ENCODE measurements at regions not wholly inside any gene's neighbourhood (a gene's known extent, or its start where the extent isn't known, plus 50 kb on each side); places are given as distances from the start of the nearest gene placed in this dataset.

GRCh38 chr14:38958589-38958988 is 144.4 kb downstream of the SEC23A start:
- Histone ChIP-seq H3K9me3 (replicated peaks in 1 of 2; ENCODE audit: control insufficient read depth in 1 of 2, insufficient read depth in 1 of 2, low read length in 2 of 2) (no peaks in the 10 kb centered on the region), H4K20me1 (ENCODE audit: insufficient read depth, low read length) (no peaks in the 10 kb centered on the region), H3K4me1 (ENCODE audit: control insufficient read depth in 1 of 2, insufficient read depth in 2 of 2, low read length in 2 of 2) (no peaks in the 10 kb centered on the region), H3K9ac (ENCODE audit: insufficient read depth, low read length, poor library complexity, severe bottlenecking) (no peak overlapping the region), H2AFZ (ENCODE audit: insufficient read depth, low read depth, low read length, poor library complexity, severe bottlenecking) (no peak overlapping the region), H3K4me2 (replicated peaks; ENCODE audit: extremely low read depth, low read length, poor library complexity, severe bottlenecking) (no peak overlapping the region), H3K4me3 (replicated peaks in 1 of 3; ENCODE audit: low read depth in 2 of 3, low read length in 3 of 3) (no peak overlapping the region), H3K27me3 (ENCODE audit: control insufficient read depth in 2 of 2, insufficient read depth in 2 of 2, low read length in 2 of 2) (no peaks in the 10 kb centered on the region), H3K27ac (ENCODE audit: low read depth in 1 of 2, low read length in 2 of 2) (no peak overlapping the region), H3K79me2 (ENCODE audit: insufficient read depth, low read length) (no peaks in the 10 kb centered on the region), H3K36me3 (replicated peaks in 1 of 2; ENCODE audit: control insufficient read depth in 1 of 2, insufficient read depth in 2 of 2, low read length in 2 of 2) (no peaks in the 10 kb centered on the region)
- no peak for TF ChIP-seq CTCF (IDR thresholded peaks at IDR 0.05)
- no peak overlapping the region for H3K27ac Mint-ChIP-seq
- no peak overlapping the region for H3K4me3 Mint-ChIP-seq
- intact Hi-C loops (cut with micrococcal nuclease) = no loop called here
- no peak for DNase-seq
- H3K27me3 Mint-ChIP-seq (ENCODE audit: low read depth in 3 of 3) = peaks cover 0 to 1% (median 0%) of the 10 kb centered on the region in 3 donors
- peaks cover 0 to 4% (median 0%) of the 10 kb centered on the region in 7 donors for H3K9me3 Mint-ChIP-seq
- H3K4me1 Mint-ChIP-seq = no peaks in the 10 kb centered on the region
- WGBS (ENCODE audit: insufficient coverage) = no CpG with 5 or more reads among the region's 3 CpGs
- H3K36me3 Mint-ChIP-seq = no peaks in the 10 kb centered on the region

GRCh38 chr14:38951451-38951850 is 151.6 kb downstream of the SEC23A start:
- Histone ChIP-seq H3K27me3 (ENCODE audit: control insufficient read depth in 2 of 2, insufficient read depth in 2 of 2, low read length in 2 of 2) (no peaks in the 10 kb centered on the region), H3K9me3 (replicated peaks in 1 of 2; ENCODE audit: control insufficient read depth in 1 of 2, insufficient read depth in 1 of 2, low read length in 2 of 2) (no peaks in the 10 kb centered on the region), H3K79me2 (ENCODE audit: insufficient read depth, low read length) (no peaks in the 10 kb centered on the region), H3K4me1 (ENCODE audit: control insufficient read depth in 1 of 2, insufficient read depth in 2 of 2, low read length in 2 of 2) (no peaks in the 10 kb centered on the region), H3K36me3 (replicated peaks in 1 of 2; ENCODE audit: control insufficient read depth in 1 of 2, insufficient read depth in 2 of 2, low read length in 2 of 2) (no peaks in the 10 kb centered on the region), H3K4me3 (replicated peaks in 1 of 3; ENCODE audit: low read depth in 2 of 3, low read length in 3 of 3) (no peak overlapping the region), H2AFZ (ENCODE audit: insufficient read depth, low read depth, low read length, poor library complexity, severe bottlenecking) (no peak overlapping the region), H3K9ac (ENCODE audit: insufficient read depth, low read length, poor library complexity, severe bottlenecking) (no peak overlapping the region), H4K20me1 (ENCODE audit: insufficient read depth, low read length) (no peaks in the 10 kb centered on the region), H3K27ac (ENCODE audit: low read depth in 1 of 2, low read length in 2 of 2) (no peak overlapping the region), H3K4me2 (replicated peaks; ENCODE audit: extremely low read depth, low read length, poor library complexity, severe bottlenecking) (no peak overlapping the region)
- WGBS (ENCODE audit: insufficient coverage) = no CpG with 5 or more reads among the region's 1 CpG
- Mint-ChIP-seq H3K4me1 (no peaks in the 10 kb centered on the region), H3K36me3 (no peaks in the 10 kb centered on the region), H3K9me3 (peaks cover 0 to 13% (median 0%) of the 10 kb centered on the region in 7 donors), H3K27me3 (ENCODE audit: low read depth in 3 of 3) (peaks cover 0 to 1% (median 0%) of the 10 kb centered on the region in 3 donors), H3K27ac (no peak overlapping the region), H3K4me3 (no peak overlapping the region)
- TF ChIP-seq CTCF (IDR thresholded peaks at IDR 0.05) = no peak
- no peak for DNase-seq
- intact Hi-C loops (cut with micrococcal nuclease) = no loop called here
